Nephron (organoid): ENCODE measurements at regions not wholly inside any gene's neighbourhood (a gene's known extent, or its start where the extent isn't known, plus 50 kb on each side); places are given as distances from the start of the nearest gene placed in this dataset.
A peak's percentile ranks its signal among the peaks of the same experiment; 100 is the strongest.

ENCODE experiments used
- H3K27ac Mint-ChIP-seq, 3 experiments: 2 replicates each; pipeline ENCODE4 v1.8.0; 2020; ENCODE audit warnings: mixed read lengths in 3 of 3, mild to moderate bottlenecking in 2 of 3, moderate library complexity in 1 of 3
- H3K27me3 Mint-ChIP-seq: 2 replicates; pipeline ENCODE4 v1.8.0; 2021; ENCODE audit warnings: low read depth, mild to moderate bottlenecking, moderate library complexity, mixed read lengths
- H3K36me3 Mint-ChIP-seq: 2 replicates; pipeline ENCODE4 v1.8.0; 2020; ENCODE audit warnings: low read depth, mixed read lengths
- H3K4me1 Mint-ChIP-seq: 2 replicates; pipeline ENCODE4 v1.8.0; 2020; ENCODE audit warnings: mixed read lengths
- H3K4me3 Mint-ChIP-seq, 3 experiments: 2 replicates each; pipeline ENCODE4 v1.8.0; 2020; ENCODE audit warnings: mild to moderate bottlenecking in 3 of 3, mixed read lengths in 3 of 3, moderate library complexity in 2 of 3
- H3K9me3 Mint-ChIP-seq: 2 replicates; pipeline ENCODE4 v1.8.0; 2020; ENCODE audit warnings: mixed read lengths
- CTCF ChIP-seq, 3 experiments: fragments of 200-600 bp; sonication (generic); IDR thresholded peaks; one replicate each; pipeline ENCODE4 v1.5.0; 2021; ENCODE audit warnings: antibody characterized with exemption in 3 of 3; ENCODE audit not compliant: unreplicated experiment in 3 of 3

- Mint-ChIP-seq H3K9me3 (no peaks in the 10 kb centered on the region), H3K4me1 (peaks cover 9% of the 10 kb centered on the region)
Observed at GRCh38 chr2:16281451-16282335, 341.3 kb downstream of the MYCN start.

DNA sequence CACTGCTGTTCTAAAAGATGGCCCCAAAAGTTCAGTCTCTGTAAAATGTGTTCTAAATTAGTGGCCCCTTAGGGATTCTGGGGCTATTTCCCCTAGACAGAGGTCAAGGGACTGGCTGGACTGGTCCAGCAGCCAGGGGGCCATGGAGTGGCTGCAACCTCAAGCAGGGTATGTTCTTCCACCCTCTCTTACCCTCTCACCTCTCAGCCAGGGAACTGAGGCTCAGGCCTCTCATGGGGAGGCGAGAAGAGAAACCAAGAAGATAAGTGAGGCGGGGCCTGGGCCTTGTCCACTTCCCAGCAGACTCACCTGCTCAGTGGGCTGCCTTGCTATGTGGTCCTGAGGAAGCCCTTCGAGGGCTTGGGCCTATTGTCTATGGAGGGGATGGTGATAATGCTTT lies 339.7 kb downstream of the MYCN start:
- no peaks in the 10 kb centered on the region for H3K9me3 Mint-ChIP-seq
- H3K4me3 Mint-ChIP-seq = no peak overlapping the region

More at GRCh38 chr2:16281451-16282335, 341.3 kb downstream of the MYCN start:
- Mint-ChIP-seq H3K4me3 (no peak overlapping the region), H3K27me3 (peaks cover 34% of the 10 kb centered on the region), H3K27ac (peak overlapping the region in 1 of 3 experiments; percentile 12), H3K36me3 (no peaks in the 10 kb centered on the region)
- TF ChIP-seq CTCF (IDR thresholded peaks at IDR 0.05; ENCODE audit: unreplicated experiment in 3 of 3) = peak; percentile 52 to 65 (median 62)

GRCh38 chr2:16279641-16280040 lies 339.3 kb downstream of the MYCN start:
- peaks cover 9% of the 10 kb centered on the region for H3K4me1 Mint-ChIP-seq
- no peaks in the 10 kb centered on the region for H3K36me3 Mint-ChIP-seq
- H3K27me3 Mint-ChIP-seq = peaks cover 26% of the 10 kb centered on the region
- TF ChIP-seq CTCF (IDR thresholded peaks at IDR 0.05; ENCODE audit: unreplicated experiment in 3 of 3) = no peak
- H3K9me3 Mint-ChIP-seq = no peaks in the 10 kb centered on the region
- H3K4me3 Mint-ChIP-seq = no peak overlapping the region
- no peak overlapping the region for H3K27ac Mint-ChIP-seq

More for the DNA sequence above, 339.7 kb downstream of the MYCN start:
- TF ChIP-seq CTCF (IDR thresholded peaks at IDR 0.05; ENCODE audit: unreplicated experiment in 3 of 3) = no peak
- Mint-ChIP-seq H3K27me3 (peaks cover 26% of the 10 kb centered on the region), H3K27ac (no peak overlapping the region), H3K36me3 (no peaks in the 10 kb centered on the region), H3K4me1 (peaks cover 9% of the 10 kb centered on the region)

- TF ChIP-seq CTCF (IDR thresholded peaks at IDR 0.05; ENCODE audit: unreplicated experiment in 3 of 3) = no peak
- peaks cover 26% of the 10 kb centered on the region for H3K27me3 Mint-ChIP-seq
- peaks cover 9% of the 10 kb centered on the region for H3K4me1 Mint-ChIP-seq
- H3K36me3 Mint-ChIP-seq = no peaks in the 10 kb centered on the region
- H3K4me3 Mint-ChIP-seq = no peak overlapping the region
- H3K27ac Mint-ChIP-seq = no peak overlapping the region
- H3K9me3 Mint-ChIP-seq = no peaks in the 10 kb centered on the region
Observed at GRCh38 chr2:16279201-16279570, 338.8 kb downstream of the MYCN start.

GRCh38 chr2:16278421-16279200 lies 338.3 kb downstream of the MYCN start:
- no peak overlapping the region for H3K4me3 Mint-ChIP-seq
- peaks cover 26% of the 10 kb centered on the region for H3K27me3 Mint-ChIP-seq
- H3K27ac Mint-ChIP-seq = no peak overlapping the region
- TF ChIP-seq CTCF (IDR thresholded peaks at IDR 0.05; ENCODE audit: unreplicated experiment in 3 of 3) = no peak
- no peaks in the 10 kb centered on the region for H3K36me3 Mint-ChIP-seq
- no peaks in the 10 kb centered on the region for H3K9me3 Mint-ChIP-seq
- peaks cover 9% of the 10 kb centered on the region for H3K4me1 Mint-ChIP-seq
